ENCODE measurements at regions not wholly inside any gene's neighbourhood (a gene's known extent, or its start where the extent isn't known, plus 50 kb on each side); places are given as distances from the start of the nearest gene placed in this dataset.

GRCh38 chr4:62627671-62628070 is 1427.5 kb downstream of the ADGRL3 start:
- no peak for DNase-seq

GRCh38 chr4:62627141-62627540 is 1427.0 kb downstream of the ADGRL3 start:
- 76 to 86% (median 81%) methylated on average over 3 of the region's 3 CpGs for WGBS, 3 donors
- TF ChIP-seq, protein P1, sequence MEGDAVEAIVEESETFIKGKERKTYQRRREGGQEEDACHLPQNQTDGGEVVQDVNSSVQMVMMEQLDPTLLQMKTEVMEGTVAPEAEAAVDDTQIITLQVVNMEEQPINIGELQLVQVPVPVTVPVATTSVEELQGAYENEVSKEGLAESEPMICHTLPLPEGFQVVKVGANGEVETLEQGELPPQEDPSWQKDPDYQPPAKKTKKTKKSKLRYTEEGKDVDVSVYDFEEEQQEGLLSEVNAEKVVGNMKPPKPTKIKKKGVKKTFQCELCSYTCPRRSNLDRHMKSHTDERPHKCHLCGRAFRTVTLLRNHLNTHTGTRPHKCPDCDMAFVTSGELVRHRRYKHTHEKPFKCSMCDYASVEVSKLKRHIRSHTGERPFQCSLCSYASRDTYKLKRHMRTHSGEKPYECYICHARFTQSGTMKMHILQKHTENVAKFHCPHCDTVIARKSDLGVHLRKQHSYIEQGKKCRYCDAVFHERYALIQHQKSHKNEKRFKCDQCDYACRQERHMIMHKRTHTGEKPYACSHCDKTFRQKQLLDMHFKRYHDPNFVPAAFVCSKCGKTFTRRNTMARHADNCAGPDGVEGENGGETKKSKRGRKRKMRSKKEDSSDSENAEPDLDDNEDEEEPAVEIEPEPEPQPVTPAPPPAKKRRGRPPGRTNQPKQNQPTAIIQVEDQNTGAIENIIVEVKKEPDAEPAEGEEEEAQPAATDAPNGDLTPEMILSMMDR (IDR thresholded peaks at IDR 0.05): no peak
- TF ChIP-seq POLR2A (IDR thresholded peaks at IDR 0.05) (no peak), EP300 (IDR thresholded peaks at IDR 0.05) (no peak)

More at GRCh38 chr4:62627671-62628070, 1427.5 kb downstream of the ADGRL3 start:
- WGBS, 3 donors: 87 to 92% (median 88%) methylated on average over 2 of the region's 2 CpGs
- Histone ChIP-seq H3K4me3 (no peak overlapping the region), H3K9me3 (no peaks in the 10 kb centered on the region), H3K4me1 (ENCODE audit: insufficient read depth) (no peaks in the 10 kb centered on the region), H3K27me3 (no peaks in the 10 kb centered on the region), H3K36me3 (no peaks in the 10 kb centered on the region), H3K27ac (no peak overlapping the region)
- intact Hi-C loops (cut with DNase I): no loop called here
- TF ChIP-seq, protein P1 (IDR thresholded peaks at IDR 0.05): no peak
- TF ChIP-seq EP300 (IDR thresholded peaks at IDR 0.05): no peak
- no peak for TF ChIP-seq POLR2A (IDR thresholded peaks at IDR 0.05)

DNA sequence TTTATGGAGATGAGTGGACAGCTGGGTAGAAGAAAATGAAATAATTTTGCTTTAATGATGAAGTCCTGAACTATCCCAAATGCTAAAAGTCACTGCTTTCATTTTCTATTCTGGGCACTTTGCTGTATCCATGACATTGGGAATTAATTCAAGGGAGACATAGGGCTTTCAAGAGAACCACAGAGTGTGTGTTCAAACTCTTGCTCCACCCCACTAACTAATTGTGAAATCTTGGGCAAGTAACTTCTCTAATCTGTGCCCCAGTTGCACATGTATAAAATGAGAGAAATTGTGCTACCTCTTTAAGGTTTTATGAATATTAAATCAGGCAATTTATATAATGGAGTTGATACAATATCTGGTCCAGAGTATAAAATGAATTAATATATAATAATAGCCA is 1422.0 kb downstream of the ADGRL3 start:
- Histone ChIP-seq H3K27ac (no peak overlapping the region), H3K9me3 (no peaks in the 10 kb centered on the region), H3K4me1 (ENCODE audit: insufficient read depth) (no peaks in the 10 kb centered on the region), H3K4me3 (no peak overlapping the region), H3K27me3 (no peaks in the 10 kb centered on the region), H3K36me3 (no peaks in the 10 kb centered on the region)
- TF ChIP-seq EP300 (IDR thresholded peaks at IDR 0.05) (no peak), POLR2A (IDR thresholded peaks at IDR 0.05) (no peak)
- TF ChIP-seq, protein P1 (IDR thresholded peaks at IDR 0.05): no peak
- DNase-seq: no peak
- intact Hi-C loops (cut with DNase I): no loop called here

More at GRCh38 chr4:62627141-62627540, 1427.0 kb downstream of the ADGRL3 start:
- no peak for DNase-seq
- intact Hi-C loops (cut with DNase I): no loop called here
- Histone ChIP-seq H3K27ac (no peak overlapping the region), H3K9me3 (no peaks in the 10 kb centered on the region), H3K4me3 (no peak overlapping the region), H3K4me1 (ENCODE audit: insufficient read depth) (no peaks in the 10 kb centered on the region), H3K36me3 (no peaks in the 10 kb centered on the region), H3K27me3 (no peaks in the 10 kb centered on the region)

DNA sequence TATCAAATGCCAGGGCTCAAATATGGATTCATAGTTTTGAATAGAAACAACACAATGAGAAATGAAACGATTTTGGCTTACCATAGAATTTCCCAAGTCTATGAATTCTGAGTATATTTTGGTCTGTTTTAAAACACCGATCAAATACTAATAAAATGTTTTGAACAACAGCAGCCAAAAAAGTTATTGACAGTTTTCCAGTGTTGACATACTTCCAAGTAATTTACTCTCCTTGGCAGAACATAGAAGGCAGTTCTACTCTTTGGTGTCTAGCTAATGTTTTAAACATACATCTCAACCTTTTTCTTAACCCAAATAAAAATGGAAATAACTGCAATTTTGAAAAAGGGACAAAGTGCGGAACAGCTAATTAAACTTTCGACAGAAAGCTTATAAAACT is 1419.8 kb downstream of the ADGRL3 start:
- H3K27ac ChIP-seq: no peak overlapping the region
- H3K4me3 ChIP-seq: no peak overlapping the region
- intact Hi-C loops (cut with DNase I): no loop called here
- DNase-seq: no peak
- no peaks in the 10 kb centered on the region for H3K36me3 ChIP-seq
- TF ChIP-seq POLR2A (IDR thresholded peaks at IDR 0.05) (no peak), EP300 (IDR thresholded peaks at IDR 0.05) (no peak)
- TF ChIP-seq, protein P1 (IDR thresholded peaks at IDR 0.05): no peak
- H3K9me3 ChIP-seq: no peaks in the 10 kb centered on the region
- H3K27me3 ChIP-seq: no peaks in the 10 kb centered on the region
- 45 to 65% (median 47%) methylated on average over 4 of the region's 4 CpGs for WGBS, 3 donors
- H3K4me1 ChIP-seq (ENCODE audit: insufficient read depth): no peaks in the 10 kb centered on the region

- TF ChIP-seq, protein P1 (IDR thresholded peaks at IDR 0.05): no peak
- TF ChIP-seq EP300 (IDR thresholded peaks at IDR 0.05) (no peak), POLR2A (IDR thresholded peaks at IDR 0.05) (no peak)
- no peaks in the 10 kb centered on the region for H3K36me3 ChIP-seq
- intact Hi-C loops (cut with DNase I): no loop called here
- no peak for DNase-seq
- H3K9me3 ChIP-seq: no peaks in the 10 kb centered on the region
- 47 to 48% (median 48%) methylated on average over 2 of the region's 2 CpGs for WGBS, 3 donors
- no peaks in the 10 kb centered on the region for H3K27me3 ChIP-seq
- no peak overlapping the region for H3K27ac ChIP-seq
- H3K4me1 ChIP-seq (ENCODE audit: insufficient read depth): no peaks in the 10 kb centered on the region
- no peak overlapping the region for H3K4me3 ChIP-seq
These were observed 1417.9 kb downstream of the ADGRL3 start for GRCh38 chr4:62618042-62618441.

Measured in ovary (tissue), 7 donors.